GM21526 (cell line): ENCODE measurements at regions not wholly inside any gene's neighbourhood (a gene's known extent, or its start where the extent isn't known, plus 50 kb on each side); places are given as distances from the start of the nearest gene placed in this dataset.
"Not testable (repeated sequence)": the region's sequence is repeated elsewhere in the genome, so short reads cannot be mapped to it uniquely, and the experiment has no call there.

Experiments used
- ATAC-seq: cut with Tn5 transposase; IDR thresholded peaks from one replicate; pipeline ENCODE4 v1.9.1; 2021; ENCODE audit warnings: moderate library complexity; ENCODE audit not compliant: unreplicated experiment, low FRiP score

DNA sequence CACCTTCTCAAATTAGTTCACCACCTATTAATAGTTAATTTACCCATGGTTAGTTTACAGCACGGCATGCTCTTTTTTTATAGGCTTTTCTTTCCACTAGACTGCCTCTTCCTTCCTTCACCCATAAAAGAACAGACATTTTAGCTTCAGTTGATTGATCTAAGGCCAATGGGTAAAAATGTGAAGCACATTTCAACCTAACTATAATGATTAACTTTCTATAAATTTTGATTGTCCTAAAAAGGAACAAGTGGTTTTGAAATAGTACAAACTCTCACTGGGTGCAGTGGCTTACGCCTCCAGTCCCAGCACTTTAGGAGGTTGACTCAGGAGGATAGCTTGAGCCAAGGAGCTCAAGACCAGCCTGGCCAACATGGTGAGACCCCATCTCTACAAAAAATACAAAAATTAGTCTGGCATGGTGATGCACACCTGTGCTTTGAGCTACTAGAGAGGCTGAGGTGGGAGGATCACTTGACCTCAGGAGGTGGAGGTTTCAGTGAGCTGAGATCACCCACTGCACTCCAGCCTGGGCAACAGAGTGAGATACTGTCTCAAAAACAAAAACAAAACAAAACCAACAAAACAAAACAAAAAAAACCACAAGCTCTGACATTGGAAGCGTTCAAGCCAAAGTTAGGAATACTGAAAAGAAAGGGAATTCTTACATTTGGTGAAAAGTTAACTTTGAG lies 89.9 kb upstream of the FAT1 start:
- ATAC-seq, result no peak

DNA sequence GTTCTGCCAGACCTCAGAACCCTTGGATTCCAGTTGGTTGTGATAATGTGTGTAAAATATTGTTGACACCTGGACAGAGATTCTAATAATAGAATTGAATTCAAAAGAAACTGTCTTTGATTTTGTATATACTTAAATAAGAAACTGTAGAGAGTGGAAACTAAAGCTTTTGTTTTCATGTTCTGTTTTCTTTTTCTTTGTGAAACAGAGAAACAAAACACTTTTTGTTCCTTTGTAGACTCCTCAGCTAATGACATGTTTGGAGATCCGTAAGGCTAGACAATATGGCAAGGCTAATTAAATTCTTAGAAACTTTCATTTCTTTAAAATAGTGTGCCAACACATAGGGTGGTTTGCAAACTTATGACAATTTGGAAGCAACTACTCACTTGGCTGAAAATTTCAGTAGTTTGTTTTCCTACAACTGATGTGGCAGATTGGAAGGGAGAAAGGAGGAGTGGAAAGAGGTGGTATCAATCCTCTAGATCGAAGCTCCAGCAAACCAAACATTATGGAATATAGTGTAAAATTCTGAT lies 90.9 kb upstream of the FAT1 start:
- ATAC-seq, result no peak

DNA sequence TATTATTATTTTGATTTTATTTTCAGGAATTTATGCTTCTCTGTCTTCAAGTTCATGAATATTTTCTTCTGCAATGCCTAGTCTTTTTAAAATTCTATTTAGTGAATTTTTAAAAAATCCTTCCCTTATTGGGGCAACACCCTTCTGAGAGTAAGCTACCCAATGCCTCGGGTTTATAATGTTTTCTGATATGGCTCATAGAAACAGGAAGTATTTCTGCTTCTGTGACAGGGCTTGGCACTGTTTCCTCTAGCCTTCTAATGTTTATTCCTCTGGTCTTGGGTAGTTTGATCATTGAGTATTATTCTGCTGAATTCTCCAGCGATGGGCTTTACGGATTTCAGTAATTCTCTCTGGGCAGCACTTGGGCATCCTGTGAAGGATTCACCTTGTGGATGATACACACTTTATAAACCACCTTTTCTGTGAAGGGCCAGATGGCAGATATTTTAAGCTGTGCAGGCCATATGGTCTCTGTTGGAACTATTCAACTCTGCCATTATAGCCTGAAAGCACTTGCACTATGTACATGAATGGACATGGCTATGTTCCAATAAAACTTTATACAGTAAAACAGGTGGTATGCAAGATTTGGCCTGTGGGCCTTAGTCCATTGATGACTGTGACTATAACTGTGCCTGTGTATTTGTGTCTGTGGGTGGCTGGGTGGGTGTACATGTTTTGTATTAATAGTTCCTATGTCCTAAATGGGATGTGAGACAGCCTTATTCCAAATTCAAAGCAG lies 95.9 kb upstream of the FAT1 start:
- ATAC-seq, result no peak

DNA sequence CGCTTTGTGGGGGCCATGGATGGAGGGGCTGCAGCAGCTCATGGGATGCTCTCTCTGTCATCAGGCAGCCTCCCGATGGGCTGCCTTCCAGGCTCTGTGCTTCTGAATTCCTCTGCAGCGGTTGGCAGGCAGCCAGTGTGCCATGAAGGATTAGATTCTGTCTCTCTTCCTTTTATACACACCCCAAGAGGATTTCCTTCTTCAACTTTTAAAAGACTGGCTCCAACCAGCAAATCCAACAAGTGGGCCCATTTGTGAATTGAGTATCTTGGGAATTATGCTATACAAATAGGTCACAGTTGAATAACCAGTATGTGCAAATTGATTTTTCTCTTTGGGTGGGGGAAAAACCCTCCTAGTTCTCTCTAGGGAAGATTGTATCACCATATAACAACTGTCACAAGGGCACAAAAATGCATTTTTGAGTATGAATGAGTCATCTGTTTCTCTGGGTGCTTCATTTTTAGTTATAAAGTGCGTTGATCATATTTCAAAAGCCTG lies 96.8 kb upstream of the FAT1 start:
- no peak for ATAC-seq

DNA sequence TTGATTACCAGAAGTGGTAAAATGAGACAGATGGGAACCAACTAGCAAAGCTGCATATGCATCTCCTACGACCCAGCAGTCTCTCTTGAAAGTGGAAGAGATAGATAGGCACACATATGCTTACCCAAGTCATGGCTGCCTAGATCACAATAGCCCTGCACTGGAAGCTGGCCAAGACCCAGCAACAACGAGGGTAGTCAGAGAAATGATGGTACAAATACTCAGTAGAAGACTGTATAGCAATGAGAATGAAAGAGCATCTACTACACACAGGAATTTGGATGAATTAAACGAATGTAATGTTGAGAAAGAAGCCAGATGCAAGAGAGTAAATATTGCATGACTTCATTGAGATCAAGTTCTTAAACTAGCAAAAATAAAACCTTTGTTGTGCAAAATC lies 100.3 kb upstream of the FAT1 start:
- no peak for ATAC-seq

DNA sequence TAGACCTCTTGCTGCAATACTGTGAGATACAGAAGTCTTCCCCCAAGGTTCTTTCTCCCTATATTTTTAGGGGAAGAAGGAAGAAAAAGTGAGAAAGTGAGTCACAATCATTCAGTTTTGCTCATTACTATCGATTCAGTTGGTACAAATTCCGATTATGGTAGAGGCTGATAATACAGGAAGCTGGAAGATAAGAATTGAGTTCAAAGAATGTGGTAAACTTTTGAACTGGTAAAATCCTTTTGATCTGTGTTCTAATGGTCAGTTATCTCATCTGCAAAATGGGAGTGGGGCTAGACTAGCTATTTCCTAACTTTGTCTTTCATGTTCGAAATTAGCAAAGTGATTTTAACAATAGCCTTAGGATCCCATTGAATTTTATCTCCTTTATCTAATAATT lies 101.4 kb upstream of the FAT1 start:
- ATAC-seq, result no peak

DNA sequence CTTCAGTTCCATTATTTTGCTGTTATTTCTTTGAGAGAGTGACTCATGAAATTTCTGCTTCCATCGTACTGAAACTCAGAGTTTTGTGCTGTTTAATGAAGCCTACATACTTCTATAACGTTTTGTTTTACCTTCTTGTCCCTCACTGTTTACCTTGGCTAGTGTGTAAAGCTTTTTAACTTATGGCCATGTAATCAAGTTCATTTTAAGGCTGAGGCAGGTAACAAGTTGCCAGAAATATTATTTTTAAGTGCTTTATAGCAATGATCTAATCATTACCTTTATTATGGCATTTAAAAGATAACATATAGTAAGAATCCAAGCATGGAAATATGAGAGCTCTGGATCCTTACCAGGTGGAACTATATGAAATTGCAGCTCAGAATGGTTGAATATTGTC lies 102.3 kb upstream of the FAT1 start:
- no peak for ATAC-seq

DNA sequence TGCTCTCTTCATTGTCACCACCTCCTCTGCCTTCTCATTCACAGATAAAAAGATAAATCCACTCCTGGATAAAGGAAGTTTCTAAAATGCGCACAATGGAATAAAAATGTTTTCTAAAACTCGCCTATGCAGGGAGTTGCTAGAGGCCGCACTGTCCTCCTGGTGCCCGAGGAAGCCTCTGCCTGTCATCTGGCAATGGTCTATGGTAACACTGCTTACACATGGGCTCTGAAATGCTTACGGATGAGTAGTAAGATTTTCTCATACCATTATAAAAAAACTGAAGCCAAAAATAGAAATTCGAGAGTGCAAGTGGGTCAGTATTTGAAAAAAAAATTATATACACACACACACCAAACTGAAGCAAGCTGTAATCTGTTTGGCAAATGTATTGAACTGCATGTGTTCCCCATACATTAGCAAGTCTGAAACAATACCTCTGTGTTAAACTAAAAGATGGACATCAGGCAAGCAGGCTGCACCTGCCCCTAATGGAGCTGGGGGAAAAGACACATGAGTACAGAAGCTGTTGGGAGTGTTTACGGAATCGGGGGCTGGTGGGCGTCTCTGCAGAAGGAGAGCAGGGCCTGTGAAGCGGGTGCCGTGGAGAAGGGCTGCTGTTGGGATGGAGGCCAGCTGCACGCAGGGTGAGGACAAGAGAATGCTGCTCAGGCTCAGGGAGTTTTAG lies 103.3 kb upstream of the FAT1 start:
- ATAC-seq, result no peak

DNA sequence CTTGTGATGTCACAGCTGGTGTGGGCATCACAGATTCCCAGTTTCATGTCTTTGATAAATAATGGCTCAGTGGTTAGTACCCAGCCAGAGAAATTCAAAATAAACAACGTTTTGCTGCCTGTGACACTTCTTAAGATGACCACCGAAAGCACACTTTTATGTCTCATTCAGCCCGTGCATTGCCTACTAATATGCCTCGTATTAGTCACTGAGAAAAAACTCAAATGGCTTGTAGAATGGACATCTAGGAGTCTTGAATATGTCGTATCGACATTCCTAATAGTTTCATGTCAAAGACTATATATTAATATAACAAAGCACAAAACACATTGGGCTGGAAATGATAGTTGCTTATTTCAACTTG lies 103.9 kb upstream of the FAT1 start:
- ATAC-seq, result no peak

DNA sequence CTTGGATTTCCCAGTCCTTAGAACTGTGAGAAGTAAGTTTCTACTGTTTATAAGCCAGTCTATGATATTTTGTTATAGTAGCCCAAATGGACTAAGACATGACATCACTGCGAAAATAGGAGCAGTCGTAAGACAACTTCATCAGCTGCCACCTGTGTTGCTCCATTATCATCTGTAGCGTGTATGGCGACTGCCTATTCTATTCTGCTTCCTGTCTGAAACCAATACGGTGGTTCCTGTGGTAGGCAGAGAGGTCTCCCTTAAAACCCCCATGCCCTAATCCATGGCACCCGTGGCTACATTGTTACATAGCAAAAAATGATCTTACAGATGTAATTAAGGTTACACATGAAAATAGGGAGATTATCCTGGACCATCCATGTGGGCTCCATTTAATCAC lies 105.4 kb upstream of the FAT1 start:
- ATAC-seq, result no peak

DNA sequence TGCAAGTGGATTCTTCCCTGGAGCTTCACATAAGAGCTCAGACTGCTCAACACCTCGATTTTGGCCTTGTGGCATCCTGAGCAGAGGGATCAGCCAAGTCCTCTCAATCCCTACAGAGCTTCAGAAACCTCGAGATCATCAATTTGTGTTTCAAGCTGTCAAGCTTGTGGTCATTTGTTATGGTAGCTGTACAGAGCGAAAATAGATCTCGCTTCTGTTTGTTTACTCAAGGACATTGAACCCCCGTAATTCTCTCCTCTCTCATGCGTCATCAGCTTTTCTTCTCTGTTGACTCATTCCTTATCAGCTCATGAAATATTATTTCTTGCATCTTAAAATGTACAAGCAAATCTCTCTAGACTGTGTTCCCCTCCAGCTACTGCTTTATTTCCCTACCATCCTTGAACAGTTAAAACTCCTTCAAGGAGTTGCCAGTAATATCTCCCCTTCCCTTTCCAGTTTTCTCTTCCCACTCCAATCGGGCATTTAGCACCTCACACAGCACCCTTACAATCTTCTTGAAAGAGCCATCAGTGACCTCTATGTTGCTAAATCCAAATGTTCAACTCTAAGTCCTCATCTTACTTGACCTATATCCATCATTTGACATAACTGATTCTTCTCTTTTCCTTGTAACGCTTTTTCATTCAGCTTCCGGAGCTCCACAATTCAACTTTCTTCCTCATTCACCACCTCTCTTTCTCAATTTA lies 106.2 kb upstream of the FAT1 start:
- ATAC-seq, result no peak

DNA sequence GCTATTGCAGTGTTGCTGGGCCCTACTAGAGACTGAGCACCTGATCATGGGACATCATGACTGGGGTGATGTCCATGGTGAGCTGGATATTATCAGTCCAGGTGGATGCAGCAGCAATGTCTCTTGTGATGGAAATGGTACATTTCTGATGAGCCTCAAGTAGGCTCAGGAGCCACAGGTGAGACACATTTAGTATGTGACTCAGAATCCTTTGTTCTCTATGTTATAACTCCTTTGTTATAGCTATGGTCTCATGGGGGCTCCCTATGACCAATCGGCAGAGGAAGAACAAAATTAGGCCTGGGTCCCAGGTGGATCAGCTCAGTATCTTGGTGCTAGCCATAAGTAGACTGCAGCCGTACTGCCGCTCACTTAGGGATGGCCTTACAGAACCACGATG lies 107.9 kb upstream of the FAT1 start:
- ATAC-seq, result no peak

DNA sequence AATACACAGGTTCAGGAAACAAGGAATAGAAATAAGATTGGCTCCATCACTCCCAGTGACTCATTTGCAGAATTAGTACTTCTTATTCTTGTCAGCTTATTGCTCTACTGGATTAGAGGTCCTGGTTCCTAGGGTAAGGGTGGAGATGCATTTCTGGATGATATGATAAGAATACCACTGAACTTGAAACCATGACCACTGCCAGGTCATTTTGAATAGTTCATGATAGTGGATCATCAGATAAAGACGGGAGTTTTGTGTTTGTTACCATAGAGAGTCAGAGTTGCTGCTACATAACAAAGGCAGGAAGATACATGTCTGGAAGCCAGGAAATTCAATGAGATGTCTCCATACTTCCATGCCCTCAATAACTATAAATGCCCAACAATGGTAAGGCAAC lies 109.2 kb upstream of the FAT1 start:
- no peak for ATAC-seq

DNA sequence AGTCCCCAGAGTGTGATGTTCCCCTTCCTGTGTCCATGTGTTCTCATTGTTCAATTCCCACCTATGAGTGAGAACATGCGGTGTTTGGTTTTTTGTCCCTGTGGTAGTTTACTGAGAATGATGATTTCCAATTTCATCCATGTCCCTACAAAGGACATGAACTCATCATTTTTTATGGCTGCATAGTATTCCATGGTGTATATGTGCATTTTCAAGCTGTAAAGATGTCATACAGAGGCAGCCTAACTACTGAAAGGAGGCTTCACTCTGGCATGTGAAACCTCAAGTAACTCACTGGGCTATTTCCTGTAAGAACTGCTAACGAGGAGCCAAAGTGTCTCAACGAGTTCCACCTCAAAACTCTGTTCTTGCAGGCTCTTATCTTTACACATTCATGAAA lies 113.8 kb upstream of the FAT1 start:
- ATAC-seq, result not testable (repeated sequence)

DNA sequence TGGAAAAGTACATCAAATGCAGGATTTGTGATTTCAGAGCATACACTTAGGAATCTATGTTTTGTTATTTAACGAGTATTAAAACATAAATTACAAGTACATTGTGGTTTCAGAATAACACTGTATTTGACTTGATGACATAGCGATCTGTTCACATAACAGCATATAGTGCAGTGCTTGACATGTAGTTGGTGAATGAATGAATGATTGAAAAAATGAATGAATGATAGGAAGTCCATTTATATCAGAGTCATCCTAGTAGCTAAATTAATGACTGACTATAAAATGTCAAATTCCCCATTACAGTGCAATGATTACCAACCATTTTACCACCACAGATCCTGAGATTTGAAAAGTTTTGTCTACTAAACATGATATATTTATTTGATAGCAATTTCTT lies 114.6 kb upstream of the FAT1 start:
- ATAC-seq, result no peak

DNA sequence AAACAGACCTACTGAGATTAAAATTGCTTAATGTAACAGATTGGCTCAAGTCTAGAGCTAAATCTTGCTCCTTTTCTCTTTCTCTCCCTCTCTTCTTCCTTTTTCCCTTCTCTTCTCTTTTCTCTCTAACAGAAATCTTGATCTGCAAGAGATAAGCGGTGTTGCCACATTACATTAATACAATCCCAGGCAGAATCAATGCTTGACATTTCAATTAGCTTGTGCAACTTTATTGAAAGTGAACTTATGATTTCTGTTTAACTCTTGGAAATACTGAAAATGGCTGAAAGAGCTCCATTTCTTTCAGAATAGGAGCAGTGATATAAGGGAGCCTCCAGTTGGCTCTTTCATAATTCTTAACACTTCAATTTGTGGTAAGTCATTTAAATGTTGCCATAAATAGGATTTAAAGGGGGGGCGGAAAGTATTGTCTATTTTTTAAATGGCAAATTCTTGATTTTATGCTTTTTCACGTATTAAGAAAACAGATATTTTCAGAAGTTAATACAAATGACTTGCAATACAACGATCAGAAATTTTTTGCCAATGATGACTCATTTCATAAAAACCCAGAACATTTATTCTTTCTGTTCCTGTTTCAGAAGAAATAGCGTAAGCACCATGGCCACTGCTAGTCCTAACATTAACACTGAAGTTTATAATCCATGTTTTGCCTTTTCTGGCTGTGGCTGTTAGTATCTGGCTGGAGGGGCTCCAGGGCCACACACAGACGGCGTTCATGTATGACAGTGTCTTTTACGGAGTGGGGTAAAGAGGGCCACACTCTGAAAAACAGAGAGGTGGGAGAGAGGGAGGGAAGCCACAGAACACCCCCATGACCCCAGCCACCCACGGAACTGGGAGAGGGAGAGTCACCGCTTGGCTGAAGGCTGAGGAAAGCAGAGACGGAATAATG lies 115.7 kb upstream of the FAT1 start:
- ATAC-seq, result peak; percentile 82

DNA sequence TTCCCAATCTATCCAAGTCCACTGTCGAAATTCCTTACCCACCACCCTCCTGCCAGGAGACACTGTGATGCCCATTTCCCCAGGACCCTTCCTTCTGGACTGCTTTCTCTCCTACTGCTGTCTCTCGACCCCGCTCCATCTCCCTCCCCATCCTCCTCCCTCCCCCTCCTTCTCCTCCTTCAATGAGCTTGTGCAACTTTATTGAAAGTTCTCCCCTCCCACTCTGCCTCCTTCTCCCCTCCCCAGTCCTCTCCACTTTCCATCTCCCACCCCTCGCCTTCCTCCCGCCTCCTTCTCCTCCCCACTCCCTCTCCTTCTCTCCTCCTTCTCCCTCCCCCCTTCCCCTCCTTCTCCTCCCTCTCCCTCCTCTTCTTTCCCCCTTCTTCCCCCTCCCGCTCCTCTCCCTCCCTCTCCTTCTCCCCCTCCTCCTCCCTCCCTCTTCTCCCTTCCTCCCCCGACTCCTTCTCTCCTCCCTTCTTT lies 116.6 kb upstream of the FAT1 start:
- ATAC-seq, result no peak

DNA sequence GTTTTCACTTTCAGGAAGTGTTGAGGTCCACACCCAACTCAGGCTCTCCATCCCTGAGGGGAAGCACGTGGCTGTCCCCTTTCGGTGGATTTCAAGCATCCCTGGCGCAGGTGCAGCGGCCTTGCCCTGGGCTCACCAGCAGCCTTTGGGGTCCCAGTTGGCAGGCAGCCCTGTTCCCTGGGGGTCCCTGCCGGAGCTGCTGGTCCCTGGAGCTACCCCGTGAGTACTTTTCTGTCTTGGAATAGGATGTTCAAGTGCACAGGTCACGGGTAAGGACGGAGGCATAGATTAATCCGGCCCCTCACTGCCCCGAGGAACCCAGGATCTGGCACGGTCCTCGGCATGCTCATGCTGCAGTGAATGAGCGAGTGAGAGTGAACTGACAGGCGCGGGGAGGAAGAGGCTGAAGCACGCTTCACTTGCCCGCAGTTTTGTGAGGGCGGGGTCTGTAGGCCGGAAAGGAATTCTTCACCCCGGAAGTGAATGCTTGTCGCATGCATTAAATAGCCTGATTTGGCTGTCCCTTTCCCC lies 117.2 kb upstream of the FAT1 start:
- ATAC-seq, result no peak

DNA sequence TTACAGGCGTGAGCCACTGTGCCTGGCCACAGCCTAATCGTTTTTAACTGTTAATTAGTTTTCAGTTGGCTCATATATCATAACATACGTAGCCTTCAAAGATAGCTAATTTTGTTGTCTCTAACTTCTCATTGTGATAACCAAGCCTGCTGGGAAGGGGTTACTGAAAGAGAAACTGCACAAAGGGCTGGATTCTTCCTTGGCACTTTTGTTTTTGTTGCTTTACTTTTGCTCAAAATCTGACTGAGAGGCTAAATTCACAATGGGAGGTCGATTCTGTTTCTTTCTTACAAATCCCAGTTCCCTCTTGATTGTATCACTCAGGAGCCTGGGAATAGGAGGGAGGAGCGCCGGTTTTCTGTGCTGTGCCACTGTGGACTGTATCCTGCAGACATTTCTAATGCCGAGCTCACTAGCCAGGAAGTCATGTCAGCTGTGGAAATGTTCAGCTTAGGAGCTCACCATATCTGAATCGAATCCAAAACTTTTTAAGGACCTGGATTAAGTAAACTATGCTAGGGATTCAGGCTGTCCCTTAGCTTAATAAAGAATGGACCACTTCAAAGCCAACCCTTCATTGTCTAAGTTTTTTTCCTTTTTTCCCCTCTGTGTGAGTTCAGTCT lies 120.5 kb upstream of the FAT1 start:
- no peak for ATAC-seq
